NCI-H226 (cell line): ENCODE measurements at regions not wholly inside any gene's neighbourhood (a gene's known extent, or its start where the extent isn't known, plus 50 kb on each side); places are given as distances from the start of the nearest gene placed in this dataset.

Experiments
- DNase-seq: peaks from one replicate; pipeline ENCODE4 v3.0.0-alpha.2; 2015

- no peak for DNase-seq
These were observed 180.5 kb upstream of the MPHOSPH6 start for GRCh38 chr16:82350560-82350959.

- DNase-seq, result no peak
These were observed 175.3 kb upstream of the MPHOSPH6 start for GRCh38 chr16:82345318-82345717.

GRCh38 chr16:82344157-82344556, 174.1 kb upstream of the MPHOSPH6 start:
- no peak for DNase-seq

DNA sequence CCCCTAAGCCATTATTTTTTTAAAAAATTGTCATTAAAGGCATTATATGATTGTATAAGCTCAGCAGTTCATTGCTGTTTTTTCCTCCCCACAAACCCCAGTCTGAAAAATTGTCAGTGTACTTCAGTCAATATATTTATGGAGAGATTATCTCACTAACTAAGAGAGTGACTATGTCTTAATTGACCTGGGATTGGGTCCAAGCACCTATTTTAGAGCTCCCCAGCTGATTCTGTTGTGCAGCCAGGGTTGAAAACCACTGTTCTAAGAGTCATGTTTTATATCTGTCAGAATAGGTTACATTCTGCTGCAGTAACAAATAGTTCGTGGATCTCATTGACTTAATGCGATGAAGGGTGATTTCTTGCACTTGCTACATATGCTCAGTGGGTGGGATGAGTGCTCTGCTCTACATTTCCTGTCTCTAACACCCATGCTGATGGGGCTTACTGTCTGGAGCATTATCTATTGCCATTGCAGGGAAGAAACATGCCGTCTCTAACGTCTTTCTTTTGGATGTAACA, 171.2 kb upstream of the MPHOSPH6 start:
- DNase-seq, result no peak

DNA sequence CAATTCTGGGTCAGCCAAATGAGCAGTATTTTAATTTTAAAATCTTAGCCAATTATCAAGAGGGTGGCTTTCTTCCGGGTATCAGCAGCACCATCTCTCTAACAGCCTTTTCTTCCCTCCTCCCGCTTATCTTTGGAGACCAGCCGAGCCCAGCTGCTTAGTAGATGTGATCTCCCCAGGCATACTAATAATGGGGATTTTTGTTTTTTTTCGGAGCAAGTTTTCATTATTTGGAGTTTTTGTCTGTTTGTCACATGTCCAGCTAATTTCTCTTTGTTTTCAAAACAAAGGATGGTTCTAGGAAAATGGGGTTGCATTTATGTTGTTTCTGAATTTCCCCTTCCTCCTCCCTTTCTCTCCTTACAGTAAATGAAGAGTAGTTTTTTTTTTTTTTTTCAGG, 170.5 kb upstream of the MPHOSPH6 start:
- DNase-seq, result no peak

DNA sequence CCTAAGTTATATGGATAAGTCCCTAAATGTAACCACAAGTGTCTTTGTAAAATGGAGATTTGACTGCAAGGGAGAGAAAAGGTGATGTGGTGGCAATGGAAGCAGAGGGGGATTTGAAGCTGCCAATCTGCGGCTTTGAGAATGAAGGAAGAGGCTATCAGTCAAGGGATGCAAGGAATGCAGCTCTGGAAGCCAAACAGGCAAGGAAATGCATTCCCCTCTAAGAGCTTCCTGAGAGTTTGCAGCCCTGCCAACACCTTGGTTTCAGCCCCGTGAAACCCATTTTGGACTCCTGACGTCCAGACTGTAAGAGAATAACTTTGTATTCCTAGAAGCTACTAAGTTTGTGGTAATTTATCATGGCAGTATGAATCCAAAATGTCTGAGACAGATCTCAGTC, 167.3 kb upstream of the MPHOSPH6 start:
- DNase-seq, result no peak

GRCh38 chr16:82331974-82332750, 162.1 kb upstream of the MPHOSPH6 start:
- DNase-seq, result no peak

DNA sequence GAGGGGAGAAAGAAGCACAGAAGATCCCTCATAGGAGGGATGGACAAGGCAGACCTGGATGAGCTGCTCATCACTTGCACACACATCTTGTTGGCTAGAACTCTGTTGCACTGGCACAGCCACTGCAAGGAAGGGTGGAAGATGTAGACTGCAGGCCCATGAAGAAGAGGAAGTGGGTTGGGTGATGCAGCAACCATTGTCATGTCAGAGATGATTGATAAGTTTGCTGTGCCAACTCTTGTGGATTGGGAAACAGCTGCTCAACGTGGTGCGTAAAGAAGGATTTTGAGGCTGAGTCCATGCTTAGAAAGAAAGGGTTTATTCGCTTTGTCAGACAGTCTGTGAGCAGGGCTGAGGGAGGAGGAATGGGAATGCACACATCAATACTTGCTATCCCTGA, 161.4 kb upstream of the MPHOSPH6 start:
- no peak for DNase-seq

GRCh38 chr16:82329504-82330192, 159.6 kb upstream of the MPHOSPH6 start:
- no peak for DNase-seq

GRCh38 chr16:82328881-82329469, 159.0 kb upstream of the MPHOSPH6 start:
- DNase-seq, result no peak

DNA sequence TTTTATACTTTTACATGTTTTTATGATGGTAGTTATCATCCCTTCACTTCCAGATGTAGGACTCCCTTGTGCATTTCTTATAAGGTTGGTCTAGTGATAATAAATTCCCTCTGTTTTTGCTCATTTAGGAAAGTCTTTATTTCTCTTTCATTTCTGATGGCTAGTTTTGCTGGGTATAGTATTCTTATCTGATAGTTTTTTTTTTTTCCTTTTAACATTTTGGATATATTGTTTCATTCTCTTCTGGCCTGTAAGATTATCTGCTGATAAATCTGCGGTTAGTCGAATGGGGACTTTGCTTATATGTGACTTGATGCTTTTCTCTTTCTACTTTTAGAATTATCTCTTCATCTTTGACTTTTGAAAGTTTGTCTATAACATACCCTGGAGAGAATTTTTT, 153.1 kb upstream of the MPHOSPH6 start:
- no peak for DNase-seq

DNA sequence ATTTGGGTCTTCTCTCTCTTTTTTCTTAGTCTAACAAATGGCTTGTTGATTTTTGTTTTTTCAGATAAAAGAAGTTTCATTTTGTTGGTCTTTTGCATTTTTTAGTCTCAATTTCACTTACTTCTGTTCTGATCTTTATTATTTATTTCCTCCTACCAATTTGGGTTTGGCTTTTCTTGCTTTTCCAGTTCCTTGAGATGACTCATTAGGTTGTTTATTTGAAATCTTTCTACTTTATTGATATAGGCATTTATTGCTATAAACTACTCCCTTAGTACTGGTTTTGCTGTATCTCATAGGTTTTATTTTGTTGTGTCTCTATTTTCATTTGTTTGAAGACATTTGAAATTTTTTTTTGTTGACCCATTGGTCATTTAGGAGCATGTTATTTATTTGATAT, 152.2 kb upstream of the MPHOSPH6 start:
- DNase-seq, result no peak

DNA sequence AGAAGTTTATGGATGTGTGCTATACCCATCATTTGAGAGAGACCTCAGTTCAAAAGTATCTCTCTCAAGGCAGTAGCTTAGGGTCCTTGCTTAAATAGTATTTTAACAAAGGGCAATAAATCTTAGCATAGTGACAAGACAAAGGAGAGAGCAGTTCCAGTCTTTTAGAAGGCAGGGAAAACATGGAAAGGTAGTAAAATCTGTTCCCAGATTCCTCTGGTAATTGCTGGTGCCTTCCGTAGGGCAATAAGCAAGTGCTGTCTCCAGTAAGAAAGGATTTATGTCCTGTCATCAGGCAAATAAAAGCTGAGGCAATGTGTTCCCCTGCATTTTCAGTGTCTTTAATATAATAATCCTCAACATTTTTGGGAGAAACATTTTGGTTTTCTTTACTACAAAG, 149.0 kb upstream of the MPHOSPH6 start:
- DNase-seq, result no peak

GRCh38 chr16:82317411-82318167, 147.6 kb upstream of the MPHOSPH6 start:
- DNase-seq, result no peak

- DNase-seq, result no peak
These were observed 143.7 kb upstream of the MPHOSPH6 start for GRCh38 chr16:82313754-82314153.

- no peak for DNase-seq
These were observed 141.5 kb upstream of the MPHOSPH6 start for GRCh38 chr16:82311528-82311927.

GRCh38 chr16:82302042-82302727, 132.2 kb upstream of the MPHOSPH6 start:
- DNase-seq, result no peak

DNA sequence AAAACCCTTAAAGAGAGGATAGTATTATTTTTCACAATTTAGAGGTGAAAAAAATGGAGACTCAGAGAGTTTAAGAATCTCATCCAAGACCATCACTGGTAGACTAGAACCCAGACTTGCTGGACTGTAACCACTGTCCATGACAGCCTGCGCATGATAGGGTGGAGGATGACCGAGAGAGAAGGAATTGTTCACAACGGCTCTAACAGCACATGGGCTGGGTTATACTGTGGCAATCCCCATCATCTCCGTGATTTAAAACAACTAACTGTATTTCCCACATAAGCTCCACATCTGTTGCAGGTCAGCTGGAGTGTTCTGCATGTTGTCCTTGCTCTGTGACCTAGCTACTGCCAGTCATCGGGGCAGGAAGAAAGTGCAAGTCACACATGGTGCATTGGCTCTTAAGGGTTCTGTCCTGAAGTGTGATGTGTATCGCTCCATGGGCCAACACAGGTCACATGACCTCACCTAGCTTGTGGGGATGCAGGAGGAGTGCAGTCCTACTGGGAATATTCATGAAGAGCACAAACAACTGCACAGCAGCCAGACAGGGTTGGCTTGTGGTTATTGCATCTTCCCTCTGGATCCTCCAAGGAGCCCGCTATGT, 131.2 kb upstream of the MPHOSPH6 start:
- DNase-seq, result no peak

- DNase-seq, result no peak
These were observed 130.4 kb upstream of the MPHOSPH6 start for GRCh38 chr16:82300374-82300951.

DNA sequence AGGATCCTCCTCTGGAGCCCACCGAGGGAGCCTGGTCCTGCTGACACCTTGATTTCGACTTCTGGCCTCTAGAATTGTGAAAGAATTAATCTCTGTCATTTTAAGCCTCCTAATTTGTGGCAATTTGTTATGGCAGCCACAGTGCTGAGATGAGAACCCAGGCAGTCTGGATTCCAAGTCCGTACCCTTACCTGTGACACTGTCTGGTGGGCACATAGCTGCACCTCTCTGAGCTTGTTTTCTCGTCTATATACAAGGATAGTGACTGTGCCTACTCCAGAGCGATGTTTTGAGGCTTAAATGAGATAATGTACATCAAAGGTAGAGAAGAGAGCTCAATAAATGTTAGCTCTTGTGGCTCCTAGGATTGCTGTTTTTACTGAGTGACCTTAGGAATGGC, 128.4 kb upstream of the MPHOSPH6 start:
- no peak for DNase-seq

GRCh38 chr16:82295290-82296201, 125.5 kb upstream of the MPHOSPH6 start:
- DNase-seq, result no peak
